Fibroblast of lung (primary cell): ENCODE measurements at regions not wholly inside any gene's neighbourhood (a gene's known extent, or its start where the extent isn't known, plus 50 kb on each side); places are given as distances from the start of the nearest gene placed in this dataset.

ENCODE experiments used
- EZH2 ChIP-seq: IDR thresholded peaks from 2 replicates; pipeline ENCODE4 v1.5.1; 2012; ENCODE audit warnings: low read length, control low read depth, mild to moderate bottlenecking; ENCODE audit errors: missing control alignments
- TF ChIP-seq, protein P1 (sequence below), 2 donors: IDR thresholded peaks in 1 of 2; conservative IDR thresholded peaks in 1 of 2; 1 replicate in 1 of 2; 2 replicates in 1 of 2; pipeline ENCODE4 v1.5.1; 2011 to 2012; ENCODE audit warnings: low read length in 2 of 2, control low read depth in 1 of 2, inconsistent platforms in 1 of 2, low read depth in 1 of 2, mild to moderate bottlenecking in 1 of 2

- TF ChIP-seq, protein P1, sequence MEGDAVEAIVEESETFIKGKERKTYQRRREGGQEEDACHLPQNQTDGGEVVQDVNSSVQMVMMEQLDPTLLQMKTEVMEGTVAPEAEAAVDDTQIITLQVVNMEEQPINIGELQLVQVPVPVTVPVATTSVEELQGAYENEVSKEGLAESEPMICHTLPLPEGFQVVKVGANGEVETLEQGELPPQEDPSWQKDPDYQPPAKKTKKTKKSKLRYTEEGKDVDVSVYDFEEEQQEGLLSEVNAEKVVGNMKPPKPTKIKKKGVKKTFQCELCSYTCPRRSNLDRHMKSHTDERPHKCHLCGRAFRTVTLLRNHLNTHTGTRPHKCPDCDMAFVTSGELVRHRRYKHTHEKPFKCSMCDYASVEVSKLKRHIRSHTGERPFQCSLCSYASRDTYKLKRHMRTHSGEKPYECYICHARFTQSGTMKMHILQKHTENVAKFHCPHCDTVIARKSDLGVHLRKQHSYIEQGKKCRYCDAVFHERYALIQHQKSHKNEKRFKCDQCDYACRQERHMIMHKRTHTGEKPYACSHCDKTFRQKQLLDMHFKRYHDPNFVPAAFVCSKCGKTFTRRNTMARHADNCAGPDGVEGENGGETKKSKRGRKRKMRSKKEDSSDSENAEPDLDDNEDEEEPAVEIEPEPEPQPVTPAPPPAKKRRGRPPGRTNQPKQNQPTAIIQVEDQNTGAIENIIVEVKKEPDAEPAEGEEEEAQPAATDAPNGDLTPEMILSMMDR (conservative IDR thresholded peaks at IDR 0.05 in 1 of 2, IDR thresholded peaks at IDR 0.05 in 1 of 2; ENCODE audit: low read depth in 1 of 2, low read length in 2 of 2) = no peak
- no peak for TF ChIP-seq EZH2
These were observed 64.9 kb upstream of the FANCC start for GRCh38 chr9:95382433-95382832.
